Kidney glomerular epithelial cell (primary cell): ENCODE measurements at regions not wholly inside any gene's neighbourhood (a gene's known extent, or its start where the extent isn't known, plus 50 kb on each side); places are given as distances from the start of the nearest gene placed in this dataset.
A peak's percentile ranks its signal among the peaks of the same experiment; 100 is the strongest.

Source experiments
- DNase-seq: peaks from one replicate; lab custom pipeline; 2025; lab: John Stamatoyannopoulos, UW

DNA sequence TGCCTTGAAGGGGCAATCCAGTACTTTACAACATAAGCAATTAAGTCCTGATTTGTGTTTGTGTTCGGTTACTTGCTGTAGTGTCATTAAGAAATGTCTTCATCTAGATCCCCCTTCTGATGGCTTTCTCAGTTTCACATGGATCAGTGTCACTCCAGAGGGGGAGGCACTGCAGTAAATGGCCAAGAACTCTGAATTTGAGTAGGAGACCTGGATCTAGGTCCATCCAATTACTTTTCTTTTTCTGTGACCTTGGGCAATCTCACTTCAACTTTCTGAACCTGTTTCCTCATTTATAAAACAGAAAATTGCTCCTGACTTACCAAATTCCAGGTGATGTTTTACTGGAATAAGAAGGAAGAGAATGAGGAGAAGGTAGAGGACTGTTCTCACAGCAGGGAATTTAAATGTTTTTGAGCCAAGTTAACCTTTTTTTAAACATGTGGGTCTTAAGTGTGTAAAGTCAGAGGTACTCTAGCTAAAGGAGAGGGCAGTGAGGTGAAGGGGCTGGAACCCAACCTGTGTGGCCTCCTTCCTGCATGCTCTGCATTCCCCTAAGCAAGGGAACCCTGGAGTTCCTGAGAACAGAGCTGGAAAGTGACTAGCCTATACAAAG, 285.5 kb downstream of the HACE1 start:
- no peak for DNase-seq

DNA sequence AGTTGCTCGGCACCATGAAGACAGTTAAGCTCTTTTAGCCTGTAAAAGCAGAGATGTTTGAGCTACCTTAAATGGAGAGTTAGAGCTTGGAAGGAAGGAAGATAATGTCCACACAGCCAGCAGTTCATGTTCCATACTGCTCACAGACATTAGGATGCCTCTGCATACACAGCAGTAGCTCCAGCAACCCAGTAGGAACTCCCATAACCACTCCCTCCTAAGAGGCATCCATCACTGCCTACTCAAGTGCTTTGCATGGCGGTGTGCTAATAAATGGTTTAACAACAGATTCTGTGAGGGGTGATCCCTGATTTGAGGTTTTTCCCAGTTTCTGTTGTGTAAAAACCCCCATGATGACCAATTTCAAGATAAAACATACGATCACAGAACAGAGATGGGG, 286.4 kb downstream of the HACE1 start:
- DNase-seq, result no peak

DNA sequence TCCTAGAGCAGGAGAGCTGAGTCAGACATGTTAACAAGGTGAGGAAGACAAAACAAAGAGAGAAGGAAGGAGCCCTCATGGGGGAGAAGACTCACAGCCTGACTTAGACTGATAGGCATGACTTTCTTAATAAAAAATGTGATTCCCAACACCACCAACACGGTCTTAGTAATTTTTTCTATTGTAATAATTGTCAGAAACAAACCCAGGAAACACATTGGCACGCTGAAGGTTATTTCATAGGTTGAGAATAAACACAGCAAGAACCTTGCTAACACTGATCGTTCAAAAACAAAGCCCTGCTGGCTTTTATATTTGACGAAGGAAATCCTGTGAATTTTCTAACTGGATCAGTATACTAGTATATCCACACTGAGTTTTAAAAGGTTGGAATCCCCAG, 286.8 kb downstream of the HACE1 start:
- peak; percentile 12 for DNase-seq

DNA sequence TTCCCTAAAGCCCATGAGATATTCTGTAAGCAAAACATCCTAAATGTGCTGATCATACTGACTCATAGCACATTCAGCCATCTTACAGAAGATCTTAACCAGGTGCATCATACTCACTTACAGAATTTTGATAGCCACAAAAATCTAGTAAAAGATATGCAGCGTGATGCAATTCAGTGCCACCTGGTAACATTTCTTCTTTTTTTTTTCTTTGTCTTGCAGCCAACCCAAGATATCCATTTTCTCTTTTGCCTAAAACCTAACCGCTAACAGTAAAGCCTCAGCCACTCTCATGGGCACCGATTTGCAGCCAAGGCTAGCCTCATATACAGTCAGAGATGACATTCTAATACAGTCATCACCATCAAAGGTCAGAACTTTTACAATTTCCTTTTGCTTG, 293.3 kb downstream of the HACE1 start:
- no peak for DNase-seq

DNA sequence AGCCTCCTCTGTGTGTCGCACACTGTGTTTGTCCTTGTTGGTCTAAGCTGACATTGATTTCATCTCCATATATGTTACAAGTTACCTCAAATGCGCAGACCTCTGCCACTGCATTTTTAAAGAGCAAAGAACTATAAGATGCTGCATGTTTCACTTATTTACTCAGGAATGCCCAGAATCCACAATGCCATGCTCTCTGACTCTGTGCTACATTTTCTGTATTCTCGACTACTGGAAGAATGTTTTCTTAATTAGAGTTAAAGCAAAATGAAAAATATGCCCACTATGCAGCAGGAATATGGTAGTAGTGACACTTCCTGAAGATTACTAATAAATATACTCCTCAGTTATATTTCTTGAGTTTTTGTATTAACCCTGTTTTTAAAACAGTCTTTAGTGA, 296.4 kb downstream of the HACE1 start:
- DNase-seq, result no peak

DNA sequence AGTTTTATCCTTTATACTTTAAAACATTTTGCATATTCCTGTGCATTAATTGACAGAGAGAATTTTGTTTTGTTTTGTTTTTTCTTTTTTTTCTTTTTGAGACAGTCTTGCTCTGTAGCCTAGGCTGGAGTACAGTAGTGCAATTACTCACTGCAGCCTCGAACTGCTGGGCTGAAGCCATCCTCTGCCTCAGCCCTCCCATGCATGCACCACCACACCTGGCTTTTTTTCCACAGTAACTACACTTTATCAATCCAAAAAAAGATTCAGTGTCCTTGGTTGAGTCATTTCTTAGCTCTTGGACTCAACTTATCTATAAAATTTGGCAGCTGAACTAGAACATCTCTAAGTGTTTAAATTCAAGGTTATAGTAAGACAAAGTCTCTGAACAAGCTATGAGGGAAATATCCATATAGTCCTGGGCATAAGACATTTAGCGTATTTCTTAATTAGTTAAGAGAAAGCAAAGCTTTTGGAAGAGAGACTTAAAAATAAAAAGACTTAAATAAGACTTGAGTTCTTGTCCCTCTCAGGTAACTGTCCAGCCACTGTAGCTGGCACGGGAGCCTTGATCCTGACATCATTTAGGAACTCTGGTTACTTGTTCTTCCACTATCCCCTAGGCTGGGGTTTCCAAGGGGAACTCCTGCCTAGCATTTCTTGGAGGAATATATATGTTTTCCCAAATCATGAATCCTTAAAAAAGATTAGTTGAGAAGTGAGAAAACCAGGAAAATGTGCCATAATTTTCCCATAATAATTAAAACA, 300.1 kb downstream of the HACE1 start:
- no peak for DNase-seq

DNA sequence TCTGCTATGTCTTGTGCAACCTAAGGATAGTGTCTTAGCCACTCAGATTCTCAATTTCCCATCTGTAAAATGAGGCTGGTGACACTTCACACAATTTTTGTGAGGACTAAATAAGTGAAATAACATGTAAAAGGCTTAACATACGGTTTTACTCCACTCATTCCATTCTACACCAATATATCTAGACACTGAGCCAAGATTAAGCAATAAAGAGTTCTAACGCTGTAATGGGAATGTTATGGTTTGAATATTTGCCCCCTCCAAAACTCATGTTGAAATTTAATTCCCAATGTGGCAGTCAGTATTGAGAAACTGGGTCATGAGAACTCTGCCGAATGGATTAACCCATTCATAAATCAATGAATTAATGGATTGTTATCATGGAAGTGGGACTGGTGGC, 301.0 kb downstream of the HACE1 start:
- no peak for DNase-seq

DNA sequence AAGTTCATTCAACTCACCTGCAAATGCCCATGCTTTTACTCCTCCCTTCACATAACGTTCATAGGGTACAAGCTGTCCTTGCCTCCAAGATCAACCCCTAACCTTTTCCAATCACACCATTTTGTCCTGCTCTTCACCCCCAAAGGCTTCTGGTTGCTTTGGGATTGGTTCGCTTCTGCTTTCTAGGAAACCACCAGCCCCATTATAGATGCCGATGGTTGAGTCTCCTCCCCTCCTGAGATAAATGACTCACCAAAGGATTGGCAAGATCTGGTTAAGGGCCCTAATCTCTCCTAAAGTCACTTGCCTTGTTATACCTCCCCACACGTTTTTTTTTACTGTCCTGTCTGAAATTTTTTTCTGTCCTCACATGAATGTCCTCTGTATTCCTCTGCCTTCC, 311.4 kb downstream of the HACE1 start:
- no peak for DNase-seq

DNA sequence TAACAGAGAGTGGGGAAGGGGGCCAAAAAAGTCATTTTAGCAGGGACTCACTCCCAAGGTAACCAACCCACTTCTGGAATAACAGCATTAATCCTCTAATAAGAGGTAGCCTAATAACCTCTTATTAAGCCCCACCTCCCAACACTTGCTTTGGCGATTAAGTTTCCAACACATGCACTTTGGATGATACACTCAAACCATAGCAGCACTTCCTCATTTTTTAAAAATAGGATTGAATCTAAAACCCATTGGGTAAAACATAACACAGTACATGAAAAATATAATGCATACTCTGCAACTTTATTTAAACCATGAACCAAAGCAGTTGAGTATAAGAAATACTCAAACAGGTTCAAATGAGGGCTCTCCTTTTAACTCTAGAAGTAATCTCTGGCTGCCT, 318.3 kb downstream of the HACE1 start:
- DNase-seq, result no peak

DNA sequence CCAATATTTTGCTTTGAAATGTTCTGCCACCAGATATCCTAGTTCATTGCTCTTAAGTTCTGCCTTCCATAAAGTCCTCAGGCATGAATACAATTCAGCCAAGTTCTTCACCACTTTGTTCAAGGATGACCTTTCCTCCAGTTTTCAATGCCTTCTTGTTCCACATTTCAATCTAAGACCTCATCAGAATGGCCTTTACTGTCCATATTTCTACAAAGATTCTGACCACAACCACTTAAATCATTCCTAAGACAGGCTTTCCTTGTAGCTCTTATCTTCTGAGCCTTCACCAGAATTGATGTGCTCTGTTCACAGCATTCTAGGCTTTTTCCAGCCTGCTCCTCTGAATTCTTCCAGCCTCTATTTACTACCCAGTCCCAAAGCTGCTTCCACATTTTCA, 319.0 kb downstream of the HACE1 start:
- DNase-seq, result peak; percentile 54

DNA sequence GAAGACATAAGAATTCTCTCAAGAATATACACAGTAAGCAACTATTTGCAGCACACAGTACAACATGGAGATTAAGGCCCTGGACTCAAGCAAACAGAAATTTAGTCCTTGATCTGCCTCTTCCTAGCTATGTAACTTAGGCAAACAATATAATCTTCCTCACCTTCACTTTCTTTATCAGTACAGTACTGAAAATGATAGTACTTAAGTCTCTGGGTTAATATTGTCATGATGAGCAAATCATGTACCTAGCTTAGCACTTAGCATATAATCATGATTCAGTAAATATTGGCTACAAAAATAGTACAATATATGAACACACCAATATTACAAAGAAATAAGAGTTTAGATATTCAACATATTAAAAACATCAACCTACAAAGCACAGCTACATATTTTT, 320.5 kb downstream of the HACE1 start:
- DNase-seq, result no peak

DNA sequence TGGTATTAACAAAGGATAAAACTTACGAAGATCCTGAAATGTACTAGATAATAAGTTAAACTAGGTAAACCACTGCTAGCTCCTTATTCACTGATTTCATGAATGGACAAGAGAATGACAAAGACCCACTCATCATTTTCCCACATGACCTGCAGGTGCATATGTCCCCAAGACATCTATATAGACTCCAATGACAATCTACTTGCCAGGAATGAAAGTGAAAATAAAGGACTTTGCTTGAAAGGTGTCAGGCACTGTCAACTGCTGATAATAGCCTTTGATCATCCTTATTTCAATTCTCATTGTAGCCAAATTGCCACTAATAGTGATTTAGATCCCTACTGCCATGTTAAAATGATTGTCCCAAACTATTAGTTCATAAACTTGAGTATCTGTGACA, 321.8 kb downstream of the HACE1 start:
- DNase-seq, result no peak

DNA sequence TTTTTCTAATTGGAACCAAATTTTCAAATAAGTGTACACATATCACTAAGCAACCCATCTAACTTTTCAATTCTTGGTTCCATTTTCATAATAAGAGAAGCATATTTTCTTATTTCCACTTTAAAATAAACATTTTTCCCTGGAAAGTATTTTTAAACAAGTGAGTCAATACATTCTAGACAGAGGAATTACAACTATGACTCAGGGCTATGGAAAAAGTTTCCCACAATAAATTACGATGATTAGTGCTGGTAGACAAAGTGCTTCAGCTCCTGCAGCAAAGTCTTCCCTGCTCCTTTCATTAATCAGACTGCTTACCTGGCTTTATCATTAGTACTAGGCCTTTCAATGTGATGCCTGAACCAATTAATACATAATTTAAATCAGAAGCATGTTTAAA, 322.5 kb downstream of the HACE1 start:
- peak; percentile 71 for DNase-seq

DNA sequence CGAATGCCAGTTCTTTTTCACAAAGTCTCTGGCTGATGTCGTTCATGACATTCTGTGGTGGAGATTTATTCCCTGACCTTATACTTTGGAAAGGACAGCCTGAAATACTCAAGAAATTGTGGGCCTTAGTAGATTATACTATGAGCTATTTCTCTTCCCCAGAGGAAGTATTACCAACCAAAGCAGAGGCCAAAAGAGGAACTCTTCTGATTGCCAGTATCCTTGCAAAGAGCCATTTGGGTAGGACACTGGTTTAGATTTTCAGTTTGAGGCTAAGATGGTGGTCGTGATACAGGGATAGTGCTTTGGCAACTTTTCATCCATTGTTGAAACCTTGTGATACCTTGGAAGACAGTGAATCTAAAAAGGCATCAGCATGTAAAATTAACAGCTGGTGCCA, 327.3 kb downstream of the HACE1 start:
- no peak for DNase-seq

DNA sequence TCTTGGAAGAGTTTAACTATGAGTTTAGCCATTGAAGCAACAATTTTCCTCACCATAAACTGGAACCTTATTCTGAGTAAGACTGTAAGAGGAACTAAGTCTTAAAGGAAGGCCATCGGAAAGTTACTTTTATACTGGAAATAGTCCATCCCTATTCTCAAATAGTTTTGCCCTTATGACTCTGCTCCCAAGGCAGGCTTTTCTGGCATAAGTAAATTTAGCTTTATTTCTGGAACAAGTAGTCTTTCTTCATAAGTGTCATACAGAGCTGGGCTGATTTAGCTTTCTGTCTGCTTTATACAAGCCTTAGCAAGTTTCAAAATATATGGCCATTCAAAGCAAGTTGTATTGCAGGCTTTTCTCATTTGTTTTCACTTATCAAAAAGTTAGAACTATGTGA, 328.1 kb downstream of the HACE1 start:
- no peak for DNase-seq

DNA sequence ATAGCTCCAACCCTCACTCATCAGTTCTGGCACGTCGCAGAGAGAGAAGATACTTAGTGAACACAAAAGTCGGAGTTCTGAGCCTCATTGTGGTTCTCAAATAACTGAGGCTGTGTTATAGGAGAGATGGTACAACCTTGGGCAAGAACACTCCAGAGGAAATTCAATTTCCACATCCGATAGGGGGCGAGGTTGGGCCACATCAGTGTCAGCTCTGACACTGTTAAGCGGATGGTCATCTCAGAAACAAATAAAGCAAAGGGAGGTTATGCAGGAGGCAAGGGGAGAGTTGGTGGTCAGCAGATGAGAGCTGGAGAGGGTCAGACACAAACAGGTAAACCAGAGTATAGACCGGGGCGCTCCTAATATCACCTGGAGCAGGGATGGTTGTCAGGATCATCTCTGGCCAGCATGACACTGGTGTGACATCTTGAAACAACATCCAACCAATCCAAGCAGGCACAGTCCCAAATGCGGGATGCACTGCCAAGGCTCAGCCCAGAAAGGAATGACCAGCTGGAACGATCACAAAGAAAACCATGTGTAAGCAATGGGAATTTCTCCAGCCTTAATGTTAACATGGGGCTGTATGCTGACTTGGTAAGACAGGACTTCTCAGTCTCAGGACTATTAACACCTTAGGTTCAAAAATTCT, 331.8 kb downstream of the HACE1 start:
- DNase-seq, result no peak

DNA sequence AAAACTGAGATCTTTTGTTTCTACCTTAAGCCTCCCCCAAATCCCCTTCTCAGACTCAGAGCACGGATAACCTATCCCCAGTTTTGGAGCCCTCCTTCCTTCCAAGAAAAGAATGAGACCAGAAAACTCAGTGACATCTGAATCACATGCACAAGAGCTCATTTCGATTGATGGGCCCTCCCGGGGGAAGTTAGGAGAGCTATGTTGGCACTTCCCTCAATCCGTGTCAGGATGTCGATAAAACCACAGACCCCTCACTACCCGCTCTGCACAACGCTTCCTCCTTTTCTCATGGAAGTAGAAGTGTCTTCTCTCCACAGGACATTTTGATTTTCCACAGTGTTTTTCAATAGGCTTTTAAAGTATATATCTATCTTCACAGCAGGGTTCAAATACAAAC, 332.4 kb downstream of the HACE1 start:
- DNase-seq, result no peak

DNA sequence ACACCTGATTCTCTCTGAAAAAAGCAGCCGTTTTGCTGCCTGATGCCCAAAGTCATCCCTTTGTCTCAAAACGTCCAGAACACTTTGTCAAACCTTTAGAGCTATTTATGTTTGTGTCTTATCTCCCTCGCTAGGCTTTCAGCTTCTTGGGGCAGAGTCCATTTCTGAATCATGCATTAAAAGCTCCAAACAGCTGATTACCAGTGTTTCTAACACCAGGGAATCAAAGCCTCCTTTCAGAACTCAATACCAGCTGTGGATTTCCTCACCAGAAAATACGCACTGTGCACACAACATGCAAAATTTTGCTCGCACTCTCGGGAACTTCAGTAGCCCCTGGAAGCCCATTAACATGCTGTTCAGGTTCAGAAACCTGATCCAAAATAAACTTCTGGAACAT, 333.3 kb downstream of the HACE1 start:
- no peak for DNase-seq

DNA sequence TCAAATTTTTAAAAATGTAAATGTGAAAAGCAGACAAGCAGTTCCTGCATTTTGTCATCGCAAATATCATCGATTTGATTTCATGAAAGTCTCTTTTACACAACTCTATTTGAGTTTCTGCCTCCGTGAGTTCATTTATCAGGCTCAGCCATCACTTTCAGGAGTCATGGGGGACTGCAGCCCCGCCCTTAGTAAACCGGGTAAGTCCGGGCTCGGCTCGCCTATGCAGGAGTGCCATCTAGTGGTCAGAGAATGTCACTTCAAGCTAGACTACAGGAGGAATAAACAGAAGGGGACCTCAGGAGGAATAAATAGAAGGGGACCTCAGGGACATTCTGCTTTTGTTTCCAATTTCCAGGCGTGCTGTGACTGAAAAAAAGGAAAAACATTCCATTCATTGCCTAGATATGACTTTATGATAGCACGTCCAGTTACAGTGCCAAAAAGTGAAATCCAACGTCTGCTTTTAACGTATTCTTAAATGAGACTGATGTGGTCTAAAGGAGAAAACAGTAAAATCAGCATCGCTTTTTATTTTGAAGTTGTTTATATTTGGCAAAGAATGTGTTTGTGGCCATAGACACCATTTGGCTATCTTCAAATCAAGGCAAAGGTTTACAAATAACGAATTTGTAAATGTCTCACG, 333.9 kb downstream of the HACE1 start:
- peak; percentile 30 for DNase-seq

DNA sequence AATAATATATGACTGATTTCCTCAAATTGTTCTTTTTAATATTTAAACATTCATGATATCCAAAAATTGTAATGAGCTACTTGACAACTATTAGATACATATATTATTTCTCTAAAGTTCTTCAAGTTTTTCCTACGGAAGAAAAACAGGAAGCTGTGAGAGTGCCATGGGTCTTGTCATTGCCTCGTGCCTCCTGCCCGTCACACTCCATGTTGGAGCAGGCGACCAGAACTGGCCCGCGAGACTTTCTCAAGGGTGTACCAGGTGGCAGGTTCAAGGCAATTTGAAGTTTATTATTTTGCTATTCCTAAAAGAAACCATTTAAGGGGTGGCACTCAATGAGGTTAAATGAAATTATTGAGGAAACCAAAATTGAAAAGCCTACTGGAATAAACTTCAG, 337.2 kb downstream of the HACE1 start:
- DNase-seq, result no peak

DNA sequence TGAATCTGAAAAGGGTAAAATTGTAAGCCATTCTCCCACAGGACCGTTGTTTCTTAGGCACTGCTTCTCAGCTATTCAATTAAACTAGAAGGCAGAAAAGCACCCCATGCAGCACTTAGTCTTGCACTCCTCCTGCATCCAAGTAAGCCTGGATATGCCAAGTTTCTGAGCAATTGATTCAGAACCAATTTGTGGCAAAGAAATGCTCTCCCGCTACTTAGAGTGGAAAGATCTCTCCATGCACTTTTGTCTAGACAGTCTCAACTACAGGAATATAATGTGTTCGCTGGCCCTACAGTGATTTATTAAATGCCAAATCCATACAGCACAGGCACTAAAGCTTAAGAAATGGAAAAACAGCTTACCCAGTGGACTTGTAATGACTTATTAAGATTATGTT, 338.5 kb downstream of the HACE1 start:
- DNase-seq, result no peak

DNA sequence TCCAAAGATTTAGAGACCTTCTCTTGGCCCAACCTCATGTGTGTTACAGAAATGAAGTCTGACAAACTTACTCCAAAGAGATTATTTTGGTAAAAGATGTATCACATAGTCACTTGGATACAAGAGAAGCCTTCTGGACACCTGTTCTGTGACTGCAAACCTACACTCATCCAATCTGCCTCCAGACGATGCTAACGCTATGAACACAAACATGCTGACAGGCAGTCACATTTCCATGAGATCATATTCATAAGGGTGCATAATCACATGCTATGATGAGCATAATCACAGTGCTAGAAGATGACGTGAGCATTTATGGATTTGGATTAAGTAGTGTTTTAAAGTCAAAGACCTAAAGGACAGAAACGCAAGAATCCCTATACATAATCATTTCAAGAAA, 340.2 kb downstream of the HACE1 start:
- no peak for DNase-seq

DNA sequence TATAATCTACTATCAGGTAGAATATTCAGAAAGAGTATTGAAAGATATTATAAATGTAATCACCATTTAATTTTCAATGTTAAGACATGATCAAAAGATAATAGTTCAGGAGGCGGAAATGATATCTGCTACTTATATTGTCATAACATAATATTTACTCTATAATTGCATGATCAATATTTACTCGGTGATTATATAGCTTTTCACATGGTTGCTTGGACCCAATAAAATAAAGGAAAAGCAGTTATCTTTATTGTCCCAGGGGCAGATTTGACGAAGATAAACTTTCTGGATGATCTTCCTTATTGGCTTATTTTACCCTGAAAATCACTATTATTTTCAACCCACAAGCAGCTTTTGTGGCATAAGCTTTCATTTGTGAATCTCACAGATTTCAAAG, 350.4 kb downstream of the HACE1 start:
- DNase-seq, result no peak
